Adrenal gland (tissue), 9 donors: ENCODE measurements at regions not wholly inside any gene's neighbourhood (a gene's known extent, or its start where the extent isn't known, plus 50 kb on each side); places are given as distances from the start of the nearest gene placed in this dataset.

ENCODE experiments used
- DNase-seq, 7 donors: peaks; one replicate each; pipeline ENCODE4 v3.0.0-alpha.2; 2019 to 2020
- H3K27ac ChIP-seq, 5 donors: fragments of 200-600 bp; sonication (generic) in 4 of 5; 1 replicate in 3 of 5; 2 replicates in 2 of 5; pipeline versions ENCODE4 v1.5.1 to v1.8.0; 2016 to 2020; ENCODE audit warnings: mild to moderate bottlenecking in 1 of 5
- H3K27me3 ChIP-seq: fragments of 200-600 bp; 2 replicates; pipeline ENCODE4 v1.8.0; 2021
- H3K36me3 ChIP-seq, 2 donors: fragments of 200-600 bp; replicated peaks in 1 of 2; 1 replicate in 1 of 2; 2 replicates in 1 of 2; pipeline versions ENCODE4 v1.5.1 to v1.8.0; 2018 to 2022
- H3K4me1 ChIP-seq, 2 donors: fragments of 200-600 bp; replicated peaks in 1 of 2; 1 replicate in 1 of 2; 2 replicates in 1 of 2; pipeline versions ENCODE4 v1.5.1 to v1.8.0; 2018 to 2021
- H3K4me3 ChIP-seq, 4 donors: fragments of 200-600 bp; sonication (generic) in 3 of 4; one replicate each; pipeline ENCODE4 v1.5.1; 2016 to 2018
- H3K9me3 ChIP-seq, 3 donors: fragments of 200-600 bp; sonication (generic) in 1 of 3; replicated peaks in 1 of 3; 1 replicate in 2 of 3; 2 replicates in 1 of 3; pipeline versions ENCODE4 v1.5.1 to v1.8.0; 2016 to 2021
- POLR2A ChIP-seq, 2 donors: fragments of 450-650 bp; IDR thresholded peaks; one replicate each; pipeline ENCODE4 v1.6.1; 2017; ENCODE audit warnings: antibody characterized with exemption in 2 of 2, mild to moderate bottlenecking in 2 of 2, moderate library complexity in 1 of 2
- WGBS, 4 donors: extraction: QIAGEN DNeasy Blood & Tissue Kit in 2 of 4; methylation state at CpG; one replicate each; pipeline versions ENCODE4 v1.1.5 to v1.1.7; 2013 to 2017; 5-methylcytosine and 5-hydroxymethylcytosine counted together
- intact Hi-C, 2 donors: fragments of 100-400 bp; cut with DNase I; formaldehyde crosslinking; loops; one replicate each; pipeline versions ENCODE4 v1.14.1 to v1.15.0; 2022 to 2023
- TF ChIP-seq, protein P1 (sequence below), 6 experiments: fragments of 450-650 bp in 4 of 6; fragments of 200-600 bp in 2 of 6; sonication (generic) in 1 of 6; IDR thresholded peaks; 1 replicate in 5 of 6; 2 replicates in 1 of 6; pipeline versions ENCODE4 v1.5.1 to v1.8.0; 2016 to 2021; ENCODE audit warnings: antibody characterized with exemption in 6 of 6, mild to moderate bottlenecking in 2 of 6, moderate library complexity in 1 of 6
- donor health status: healthy with polysubstance abuse.
- donor health status: Bipolar disorder and iron deficiency.
- donor health status: DM: yes; HTN: yes; CAD: no.
- donor health status: DM: no; HTN: no; CAD: no.
- donor health status: DM: no; HTN: no; CAD: no.

DNA sequence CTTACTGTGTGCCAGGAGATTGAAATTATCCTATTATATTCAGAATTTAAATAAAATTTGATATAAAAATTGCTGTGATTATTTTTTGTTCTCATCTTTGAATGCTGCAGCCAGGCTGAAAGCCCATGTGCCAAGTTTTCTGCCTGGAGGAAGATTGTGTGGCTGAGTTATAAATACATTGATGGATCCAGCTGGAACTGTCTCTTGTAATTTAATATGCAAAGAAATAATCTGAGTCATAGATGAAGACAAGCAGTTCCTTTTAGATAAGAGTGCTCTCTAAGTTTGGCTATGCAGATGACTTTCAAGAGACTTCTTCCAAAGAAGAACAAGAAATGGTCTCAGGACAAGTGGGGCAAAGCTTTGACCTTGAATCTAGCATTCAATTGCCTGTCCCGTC is 871.0 kb downstream of the CDH11 start:
- no peaks in the 10 kb centered on the region for H3K36me3 ChIP-seq
- DNase-seq, result peak in 4 of 7 donors; percentile 16 to 33 (median 25)
- H3K9me3 ChIP-seq, result no peaks in the 10 kb centered on the region
- TF ChIP-seq POLR2A (IDR thresholded peaks at IDR 0.05), result no peak
- TF ChIP-seq, protein P1, sequence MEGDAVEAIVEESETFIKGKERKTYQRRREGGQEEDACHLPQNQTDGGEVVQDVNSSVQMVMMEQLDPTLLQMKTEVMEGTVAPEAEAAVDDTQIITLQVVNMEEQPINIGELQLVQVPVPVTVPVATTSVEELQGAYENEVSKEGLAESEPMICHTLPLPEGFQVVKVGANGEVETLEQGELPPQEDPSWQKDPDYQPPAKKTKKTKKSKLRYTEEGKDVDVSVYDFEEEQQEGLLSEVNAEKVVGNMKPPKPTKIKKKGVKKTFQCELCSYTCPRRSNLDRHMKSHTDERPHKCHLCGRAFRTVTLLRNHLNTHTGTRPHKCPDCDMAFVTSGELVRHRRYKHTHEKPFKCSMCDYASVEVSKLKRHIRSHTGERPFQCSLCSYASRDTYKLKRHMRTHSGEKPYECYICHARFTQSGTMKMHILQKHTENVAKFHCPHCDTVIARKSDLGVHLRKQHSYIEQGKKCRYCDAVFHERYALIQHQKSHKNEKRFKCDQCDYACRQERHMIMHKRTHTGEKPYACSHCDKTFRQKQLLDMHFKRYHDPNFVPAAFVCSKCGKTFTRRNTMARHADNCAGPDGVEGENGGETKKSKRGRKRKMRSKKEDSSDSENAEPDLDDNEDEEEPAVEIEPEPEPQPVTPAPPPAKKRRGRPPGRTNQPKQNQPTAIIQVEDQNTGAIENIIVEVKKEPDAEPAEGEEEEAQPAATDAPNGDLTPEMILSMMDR (IDR thresholded peaks at IDR 0.05), result no peak
- H3K27ac ChIP-seq, result no peak overlapping the region
- no peak overlapping the region for H3K4me3 ChIP-seq
- intact Hi-C loops, result no loop called here
- H3K4me1 ChIP-seq, result peaks cover 0 to 16% of the 10 kb centered on the region in 2 donors
- H3K27me3 ChIP-seq, result no peaks in the 10 kb centered on the region
- 32 to 42% (median 33%) methylated on average over 1 of the region's 1 CpG for WGBS, 4 donors

DNA sequence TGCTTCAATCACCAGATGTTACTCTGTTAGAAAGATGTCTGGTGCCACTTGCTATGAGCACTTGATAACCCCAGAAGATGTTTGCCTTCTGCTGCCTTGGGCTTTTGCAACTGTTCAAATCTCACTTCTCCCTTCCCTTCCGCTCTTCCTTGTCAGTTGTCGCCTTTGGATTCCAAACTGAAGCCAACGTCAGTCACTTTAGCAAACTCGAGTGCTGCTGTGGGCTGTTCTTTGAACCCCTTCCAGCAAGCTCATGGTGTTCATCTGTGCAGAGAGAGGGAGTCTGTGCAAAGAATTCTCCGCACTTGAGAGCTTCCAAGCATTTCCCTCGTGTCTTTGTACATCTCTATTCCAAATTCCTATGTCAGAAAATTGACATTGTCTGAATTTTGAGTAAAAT is 879.4 kb downstream of the CDH11 start:
- H3K27me3 ChIP-seq, result no peaks in the 10 kb centered on the region
- H3K4me1 ChIP-seq, result no peaks in the 10 kb centered on the region
- no peak overlapping the region for H3K27ac ChIP-seq
- no peaks in the 10 kb centered on the region for H3K9me3 ChIP-seq
- H3K36me3 ChIP-seq, result no peaks in the 10 kb centered on the region
- WGBS, 4 donors, result 75 to 84% (median 78%) methylated on average over 6 of the region's 6 CpGs
- no peak for DNase-seq
- H3K4me3 ChIP-seq, result no peak overlapping the region
- TF ChIP-seq POLR2A (IDR thresholded peaks at IDR 0.05), result no peak
- TF ChIP-seq, protein P1 (IDR thresholded peaks at IDR 0.05), result no peak
- intact Hi-C loops, result no loop called here

DNA sequence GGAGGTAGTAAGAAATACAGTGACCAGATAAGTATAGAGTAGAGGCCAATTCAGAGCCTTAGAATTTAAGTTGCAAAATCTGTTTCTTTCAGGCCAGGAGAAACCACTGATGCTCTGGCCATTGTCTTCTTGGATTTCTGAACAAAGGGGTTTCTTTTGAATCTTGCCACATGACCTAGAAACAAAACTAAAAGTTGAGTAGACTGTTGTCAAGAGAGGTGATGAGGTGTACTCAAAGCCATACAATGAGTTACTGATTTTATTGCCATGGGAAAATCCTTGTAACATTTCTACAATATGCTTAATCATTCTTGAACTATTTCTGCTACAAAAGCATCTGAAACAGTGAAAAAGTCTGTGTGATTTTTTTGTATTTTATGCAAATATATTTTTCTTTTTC is 881.3 kb downstream of the CDH11 start:
- intact Hi-C loops, result no loop called here
- H3K27ac ChIP-seq, result no peak overlapping the region
- no peaks in the 10 kb centered on the region for H3K36me3 ChIP-seq
- H3K27me3 ChIP-seq, result no peaks in the 10 kb centered on the region
- H3K4me3 ChIP-seq, result no peak overlapping the region
- TF ChIP-seq, protein P1 (IDR thresholded peaks at IDR 0.05), result no peak
- TF ChIP-seq POLR2A (IDR thresholded peaks at IDR 0.05), result no peak
- DNase-seq, result no peak
- H3K4me1 ChIP-seq, result no peaks in the 10 kb centered on the region
- no peaks in the 10 kb centered on the region for H3K9me3 ChIP-seq

DNA sequence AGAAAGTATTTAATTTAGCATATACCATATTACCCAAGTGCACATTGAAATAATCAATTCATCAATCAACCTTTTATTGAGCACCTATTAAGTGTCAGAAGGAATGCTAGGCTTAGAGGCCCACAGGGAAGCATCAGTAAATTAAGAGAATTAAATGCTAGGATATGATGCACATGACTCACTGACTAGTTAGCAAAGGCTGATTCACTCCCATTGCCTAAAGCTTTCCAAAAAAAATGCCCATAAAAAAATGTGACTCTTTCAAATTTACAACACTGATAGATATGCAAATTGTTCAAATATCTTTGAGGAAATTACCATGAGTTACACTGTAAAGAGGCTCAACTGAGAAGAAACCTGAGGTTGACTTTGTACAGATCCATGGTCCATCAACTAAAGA is 883.3 kb downstream of the CDH11 start:
- Histone ChIP-seq H3K4me1 (no peaks in the 10 kb centered on the region), H3K4me3 (no peak overlapping the region), H3K36me3 (no peaks in the 10 kb centered on the region), H3K27me3 (no peaks in the 10 kb centered on the region), H3K9me3 (no peaks in the 10 kb centered on the region), H3K27ac (no peak overlapping the region)
- DNase-seq, result no peak
- intact Hi-C loops, result no loop called here
- TF ChIP-seq POLR2A (IDR thresholded peaks at IDR 0.05), result no peak
- TF ChIP-seq, protein P1 (IDR thresholded peaks at IDR 0.05), result no peak
